Psoas muscle (tissue), 7 donors: ENCODE measurements at regions not wholly inside any gene's neighbourhood (a gene's known extent, or its start where the extent isn't known, plus 50 kb on each side); places are given as distances from the start of the nearest gene placed in this dataset.

Experiments used
- ATAC-seq, 4 donors: fragments of 200-7000 bp; cut with Tn5 transposase; one replicate each; pipeline ENCODE4 v1.9.1; 2020; ENCODE audit warnings: moderate library complexity in 3 of 4, mild to moderate bottlenecking in 2 of 4
- DNase-seq, 2 donors: peaks; one replicate each; pipeline ENCODE4 v3.0.0-alpha.2; 2020
- H3K27ac ChIP-seq: fragments of 200-600 bp; one replicate; pipeline ENCODE4 v1.8.0; 2022
- H3K27me3 ChIP-seq, 3 donors: fragments of 200-600 bp in 1 of 3; one replicate each; pipeline versions ENCODE4 v1.6.1 to v1.8.0; 2013 to 2022; ENCODE audit warnings: low read length in 2 of 3, mild to moderate bottlenecking in 2 of 3, moderate library complexity in 1 of 3; ENCODE audit not compliant: insufficient read depth in 3 of 3
- H3K36me3 ChIP-seq, 2 donors: fragments of 200-600 bp in 1 of 2; one replicate each; pipeline versions ENCODE4 v1.6.1 to v1.8.0; 2013 to 2022; ENCODE audit warnings: low read depth in 1 of 2, mild to moderate bottlenecking in 1 of 2, moderate library complexity in 1 of 2; ENCODE audit not compliant: insufficient read depth in 1 of 2
- H3K4me1 ChIP-seq: fragments of 200-600 bp; one replicate; pipeline ENCODE4 v1.8.0; 2022
- H3K4me3 ChIP-seq: fragments of 200-600 bp; one replicate; pipeline ENCODE4 v1.8.0; 2022; ENCODE audit warnings: mild to moderate bottlenecking
- H3K9me3 ChIP-seq: fragments of 200-600 bp; one replicate; pipeline ENCODE4 v1.8.0; 2022
- CTCF ChIP-seq: fragments of 200-600 bp; IDR thresholded peaks from one replicate; pipeline ENCODE4 v1.8.0; 2022; ENCODE audit warnings: antibody characterized with exemption
- WGBS, 3 donors: extraction: QIAGEN DNeasy Blood & Tissue Kit; methylation state at CpG; one replicate each; pipeline versions ENCODE4 v1.1.6 to v1.1.7; 2013; 5-methylcytosine and 5-hydroxymethylcytosine counted together
- intact Hi-C, 2 donors: fragments of 100-400 bp; cut with DNase I; formaldehyde crosslinking; loops; one replicate each; pipeline versions ENCODE4 v1.11.0 to v1.14.2; 2022
- donor health status: healthy with polysubstance abuse.
- donor health status: DM: no; HTN: no; CAD: no; lungs with moderate emphysema.
- donor health status: Bipolar disorder and iron deficiency.
- donor health status: healthy.
- donor health status: DM: yes; HTN: yes; CAD: no.
- donor health status: DM: no; HTN: no; CAD: no.
- donor health status: DM: yes; HTN: yes; CAD: no.

GRCh38 chr1:221002601-221003000 is 123.4 kb downstream of the HLX start:
- H3K27ac ChIP-seq, result no peak overlapping the region
- no peak for ATAC-seq
- intact Hi-C loops, result no loop called here
- H3K4me3 ChIP-seq, result no peak overlapping the region
- peaks cover 0 to 1% (median 0%) of the 10 kb centered on the region in 3 donors for H3K27me3 ChIP-seq
- H3K36me3 ChIP-seq, result peaks cover 0 to 2% of the 10 kb centered on the region in 2 donors
- no peaks in the 10 kb centered on the region for H3K4me1 ChIP-seq
- no peaks in the 10 kb centered on the region for H3K9me3 ChIP-seq
- WGBS, 3 donors, result 89 to 93% (median 92%) methylated on average over 3 of the region's 3 CpGs
- no peak for DNase-seq
- TF ChIP-seq CTCF, result no peak

- TF ChIP-seq CTCF, result no peak
- Histone ChIP-seq H3K27me3 (peaks cover 0 to 3% (median 0%) of the 10 kb centered on the region in 3 donors), H3K4me3 (no peak overlapping the region), H3K4me1 (no peaks in the 10 kb centered on the region), H3K27ac (no peak overlapping the region), H3K36me3 (no peaks in the 10 kb centered on the region), H3K9me3 (no peaks in the 10 kb centered on the region)
- DNase-seq, result no peak
- ATAC-seq, result no peak
- intact Hi-C loops, result no loop called here
- WGBS, 3 donors, result 61 to 71% (median 62%) methylated on average over 1 of the region's 1 CpG
Observed at GRCh38 chr1:221011145-221011544, 131.9 kb downstream of the HLX start.

- no peak for TF ChIP-seq CTCF
- 86 to 92% (median 91%) methylated on average over 5 of the region's 5 CpGs for WGBS, 3 donors
Observed at GRCh38 chr1:221012120-221012519, 132.9 kb downstream of the HLX start.

GRCh38 chr1:221013691-221014660 is 134.7 kb downstream of the HLX start:
- H3K27ac ChIP-seq, result no peak overlapping the region

More at GRCh38 chr1:221012120-221012519, 132.9 kb downstream of the HLX start:
- Histone ChIP-seq H3K27me3 (peaks cover 0 to 3% (median 0%) of the 10 kb centered on the region in 3 donors), H3K4me1 (no peaks in the 10 kb centered on the region), H3K4me3 (no peak overlapping the region), H3K9me3 (no peaks in the 10 kb centered on the region), H3K36me3 (no peaks in the 10 kb centered on the region), H3K27ac (no peak overlapping the region)
- intact Hi-C loops, result no loop called here
- no peak for DNase-seq
- no peak for ATAC-seq

More at GRCh38 chr1:221013691-221014660, 134.7 kb downstream of the HLX start:
- no peak for TF ChIP-seq CTCF
- Histone ChIP-seq H3K27me3 (peaks cover 0 to 3% (median 0%) of the 10 kb centered on the region in 3 donors), H3K36me3 (no peaks in the 10 kb centered on the region), H3K9me3 (no peaks in the 10 kb centered on the region), H3K4me1 (no peaks in the 10 kb centered on the region), H3K4me3 (no peak overlapping the region)
- ATAC-seq (no peak), DNase-seq (no peak)
- intact Hi-C loops, result no loop called here
- 86 to 97% (median 90%) methylated on average over 3 of the region's 3 CpGs for WGBS, 3 donors
